Stomach (tissue), 8 donors: ENCODE measurements at regions not wholly inside any gene's neighbourhood (a gene's known extent, or its start where the extent isn't known, plus 50 kb on each side); places are given as distances from the start of the nearest gene placed in this dataset.

Source experiments
- DNase-seq, 2 donors: peaks; one replicate each; pipeline versions ENCODE4 v3.0.0 to v3.0.0-alpha.2; 2013 to 2019
- H3K27ac ChIP-seq, 5 donors: fragments of 200-600 bp in 4 of 5; sonication (generic) in 4 of 5; one replicate each; pipeline ENCODE4 v1.5.1; 2013 to 2019; ENCODE audit warnings: mild to moderate bottlenecking in 1 of 5, moderate library complexity in 1 of 5
- H3K27me3 ChIP-seq, 3 donors: fragments of 200-600 bp; sonication (generic); one replicate each; pipeline ENCODE4 v1.5.1; 2017 to 2019; ENCODE audit warnings: mixed run types in 1 of 3
- H3K36me3 ChIP-seq, 4 donors: fragments of 200-600 bp; sonication (generic); 1 replicate in 3 of 4; 2 replicates in 1 of 4; pipeline ENCODE4 v1.5.1; 2016 to 2019
- H3K4me1 ChIP-seq, 4 donors: fragments of 200-600 bp; sonication (generic); one replicate each; pipeline ENCODE4 v1.5.1; 2016 to 2019
- H3K4me3 ChIP-seq, 4 donors: fragments of 200-600 bp; sonication (generic) in 3 of 4; one replicate each; pipeline ENCODE4 v1.5.1; 2016 to 2019; ENCODE audit warnings: mild to moderate bottlenecking in 1 of 4
- H3K9me3 ChIP-seq, 4 donors: fragments of 200-600 bp; sonication (generic); one replicate each; pipeline ENCODE4 v1.5.1; 2016 to 2019
- CTCF ChIP-seq, 7 experiments: fragments of 450-650 bp in 4 of 7; fragments of 200-600 bp in 3 of 7; sonication (generic) in 3 of 7; IDR thresholded peaks; one replicate each; pipeline ENCODE4 v1.5.1; 2016 to 2019; ENCODE audit warnings: antibody characterized with exemption in 7 of 7, control low read depth in 2 of 7, mild to moderate bottlenecking in 1 of 7
- EP300 ChIP-seq: sonication (generic); formaldehyde crosslinking; IDR thresholded peaks from one replicate; pipeline ENCODE4 v1.6.1; 2017; ENCODE audit warnings: antibody characterized with exemption
- POLR2A ChIP-seq, 4 donors: fragments of 450-650 bp; IDR thresholded peaks; one replicate each; pipeline ENCODE4 v1.6.1; 2016; ENCODE audit warnings: antibody characterized with exemption in 4 of 4, control low read depth in 2 of 4, mild to moderate bottlenecking in 1 of 4, moderate library complexity in 1 of 4
- POLR2AphosphoS5 ChIP-seq, 3 donors: sonication (generic); formaldehyde crosslinking; IDR thresholded peaks; one replicate each; pipeline ENCODE4 v1.6.1; 2016; ENCODE audit warnings: antibody characterized with exemption in 3 of 3
- WGBS, 5 donors: extraction: QIAGEN DNeasy Blood & Tissue Kit in 3 of 5; methylation state at CpG; one replicate each; pipeline versions ENCODE4 v1.1.5 to v1.1.7; 2013 to 2018; 5-methylcytosine and 5-hydroxymethylcytosine counted together
- intact Hi-C: fragments of 100-400 bp; cut with DNase I; formaldehyde crosslinking; loops from one replicate; pipeline ENCODE4 v1.15.1; 2023; ENCODE audit warnings: low total_unique reads
- donor health status: healthy with polysubstance abuse.
- donor health status: Bipolar disorder and iron deficiency.
- donor health status: healthy.

- Histone ChIP-seq H3K36me3 (no peaks in the 10 kb centered on the region), H3K4me1 (no peaks in the 10 kb centered on the region), H3K27me3 (no peaks in the 10 kb centered on the region), H3K9me3 (no peaks in the 10 kb centered on the region), H3K4me3 (no peak overlapping the region), H3K27ac (no peak overlapping the region)
- TF ChIP-seq CTCF (IDR thresholded peaks at IDR 0.05) (no peak), EP300 (no peak), POLR2AphosphoS5 (IDR thresholded peaks at IDR 0.05) (no peak), POLR2A (IDR thresholded peaks at IDR 0.05) (no peak)
- WGBS, 5 donors, result 87 to 91% (median 90%) methylated on average over 7 of the region's 7 CpGs
- no peak for DNase-seq
- intact Hi-C loops, result no loop called here
These were observed 991.8 kb downstream of the VRK1 start for GRCh38 chr14:97788846-97789526.

- no peaks in the 10 kb centered on the region for H3K9me3 ChIP-seq
- 69 to 75% (median 72%) methylated on average over 6 of the region's 6 CpGs for WGBS, 5 donors
- no peak for TF ChIP-seq CTCF (IDR thresholded peaks at IDR 0.05)
- no peak for TF ChIP-seq POLR2AphosphoS5 (IDR thresholded peaks at IDR 0.05)
- no peak for TF ChIP-seq EP300
- no peak for TF ChIP-seq POLR2A (IDR thresholded peaks at IDR 0.05)
- no peak for DNase-seq
- no peaks in the 10 kb centered on the region for H3K36me3 ChIP-seq
- H3K4me3 ChIP-seq, result no peak overlapping the region
- H3K27ac ChIP-seq, result no peak overlapping the region
- H3K4me1 ChIP-seq, result no peaks in the 10 kb centered on the region
- H3K27me3 ChIP-seq, result no peaks in the 10 kb centered on the region
- intact Hi-C loops, result no loop called here
These were observed 993.9 kb downstream of the VRK1 start for GRCh38 chr14:97791072-97791471.

GRCh38 chr14:97791906-97792305, 994.7 kb downstream of the VRK1 start:
- Histone ChIP-seq H3K9me3 (no peaks in the 10 kb centered on the region), H3K27ac (no peak overlapping the region), H3K27me3 (no peaks in the 10 kb centered on the region), H3K36me3 (no peaks in the 10 kb centered on the region), H3K4me1 (no peaks in the 10 kb centered on the region), H3K4me3 (no peak overlapping the region)
- no peak for DNase-seq
- TF ChIP-seq POLR2A (IDR thresholded peaks at IDR 0.05) (no peak), EP300 (no peak), POLR2AphosphoS5 (IDR thresholded peaks at IDR 0.05) (no peak), CTCF (IDR thresholded peaks at IDR 0.05) (no peak)
- 81 to 92% (median 85%) methylated on average over 6 to 8 of the region's 8 CpGs for WGBS, 5 donors
- intact Hi-C loops, result no loop called here

- Histone ChIP-seq H3K27me3 (no peaks in the 10 kb centered on the region), H3K36me3 (no peaks in the 10 kb centered on the region), H3K4me1 (no peaks in the 10 kb centered on the region), H3K9me3 (no peaks in the 10 kb centered on the region), H3K27ac (no peak overlapping the region), H3K4me3 (no peak overlapping the region)
- no peak for DNase-seq
- 61 to 74% (median 67%) methylated on average over 5 of the region's 5 CpGs for WGBS, 5 donors
- intact Hi-C loops, result no loop called here
- TF ChIP-seq CTCF (IDR thresholded peaks at IDR 0.05) (no peak), POLR2AphosphoS5 (IDR thresholded peaks at IDR 0.05) (no peak), EP300 (no peak), POLR2A (IDR thresholded peaks at IDR 0.05) (no peak)
These were observed 999.3 kb downstream of the VRK1 start for GRCh38 chr14:97796511-97796910.
